ENCODE measurements at regions not wholly inside any gene's neighbourhood (a gene's known extent, or its start where the extent isn't known, plus 50 kb on each side); places are given as distances from the start of the nearest gene placed in this dataset.
"Not testable (repeated sequence)": the region's sequence is repeated elsewhere in the genome, so short reads cannot be mapped to it uniquely, and the experiment has no call there.

DNA sequence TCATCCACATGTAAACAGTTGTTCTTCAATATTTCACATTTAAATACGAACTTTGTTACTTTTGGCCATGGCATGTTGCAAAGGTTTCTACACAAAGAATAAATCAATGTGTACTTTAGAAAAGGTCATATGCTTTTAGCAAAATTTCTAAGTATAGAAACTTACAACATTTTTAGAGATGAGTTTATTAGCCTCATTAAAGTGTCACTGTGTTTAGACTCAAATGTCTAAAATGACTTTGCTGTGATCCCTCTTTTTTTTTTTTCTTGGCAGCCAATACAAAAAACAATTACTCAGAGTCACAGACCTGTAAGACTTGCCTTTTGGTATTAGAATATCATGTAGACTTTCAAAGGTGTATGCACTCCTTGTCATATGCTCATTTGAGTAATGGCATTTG, 349.3 kb upstream of the KIAA1217 start:
- peaks cover 8% of the 10 kb centered on the region for H3K9me3 ChIP-seq (ENCODE audit: insufficient read depth, low read depth, low read length)
- H3K4me1 ChIP-seq (ENCODE audit: insufficient read depth, low read length) = no peaks in the 10 kb centered on the region
- no peak overlapping the region for H3K9ac ChIP-seq (ENCODE audit: low read depth, low read length)
- H3K27me3 ChIP-seq (ENCODE audit: insufficient read depth, low read length) = no peaks in the 10 kb centered on the region
- H3K27ac ChIP-seq (ENCODE audit: low read length) = no peak overlapping the region
- H3K36me3 ChIP-seq (ENCODE audit: insufficient read depth, low read depth, low read length) = no peaks in the 10 kb centered on the region
- no peak overlapping the region for H3K4me3 ChIP-seq (ENCODE audit: low read length)

DNA sequence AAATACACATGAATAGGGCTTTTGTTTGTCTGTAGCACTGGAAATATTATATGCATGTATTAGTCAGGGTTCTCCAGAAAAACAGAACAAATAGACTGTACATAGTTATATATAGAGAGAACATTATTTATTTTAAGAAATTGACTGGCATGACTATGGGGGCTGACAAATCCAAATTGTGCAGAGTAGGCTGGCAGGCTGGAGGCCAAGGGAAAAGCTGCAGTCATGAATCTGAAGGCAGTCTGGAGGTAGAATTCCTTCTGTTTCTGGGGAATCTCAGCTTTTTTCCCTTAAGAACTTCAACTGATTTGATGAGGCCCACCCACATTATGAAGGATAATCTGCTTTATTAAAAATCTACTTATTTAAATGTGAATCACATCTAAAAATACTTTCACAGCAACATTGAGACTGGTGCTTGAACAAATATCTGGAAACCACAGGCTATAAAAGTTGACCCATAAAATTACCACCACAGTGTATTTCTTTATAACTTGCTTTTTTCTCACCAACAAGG, 344.2 kb upstream of the KIAA1217 start:
- Histone ChIP-seq H3K4me3 (ENCODE audit: low read length) (no peak overlapping the region), H3K27ac (ENCODE audit: low read length) (no peak overlapping the region), H3K4me1 (ENCODE audit: insufficient read depth, low read length) (no peaks in the 10 kb centered on the region), H3K36me3 (ENCODE audit: insufficient read depth, low read depth, low read length) (no peaks in the 10 kb centered on the region), H3K27me3 (ENCODE audit: insufficient read depth, low read length) (no peaks in the 10 kb centered on the region), H3K9me3 (ENCODE audit: insufficient read depth, low read depth, low read length) (no peaks in the 10 kb centered on the region), H3K9ac (ENCODE audit: low read depth, low read length) (no peak overlapping the region)

DNA sequence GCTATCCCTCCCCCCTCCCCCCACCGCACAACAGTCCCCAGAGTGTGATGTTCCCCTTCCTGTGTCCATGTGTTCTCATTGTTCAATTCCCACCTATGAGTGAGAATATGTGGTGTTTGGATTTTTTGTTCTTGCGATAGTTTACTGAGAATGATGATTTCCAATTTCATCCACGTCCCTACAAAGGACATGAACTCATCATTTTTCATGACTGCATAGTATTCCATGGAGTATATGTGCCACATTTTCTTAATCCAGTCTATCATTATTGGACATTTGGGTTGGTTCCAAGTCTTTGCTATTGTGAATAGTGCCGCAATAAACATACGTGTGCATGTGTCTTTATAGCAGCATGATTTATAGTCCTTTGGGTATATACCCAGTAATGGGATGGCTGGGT, 342.0 kb upstream of the KIAA1217 start:
- H3K9me3 ChIP-seq (ENCODE audit: insufficient read depth, low read depth, low read length); H3K27ac ChIP-seq (ENCODE audit: low read length); H3K4me1 ChIP-seq (ENCODE audit: insufficient read depth, low read length); H3K36me3 ChIP-seq (ENCODE audit: insufficient read depth, low read depth, low read length); H3K4me3 ChIP-seq (ENCODE audit: low read length); H3K27me3 ChIP-seq (ENCODE audit: insufficient read depth, low read length); H3K9ac ChIP-seq (ENCODE audit: low read depth, low read length): not testable (repeated sequence)

DNA sequence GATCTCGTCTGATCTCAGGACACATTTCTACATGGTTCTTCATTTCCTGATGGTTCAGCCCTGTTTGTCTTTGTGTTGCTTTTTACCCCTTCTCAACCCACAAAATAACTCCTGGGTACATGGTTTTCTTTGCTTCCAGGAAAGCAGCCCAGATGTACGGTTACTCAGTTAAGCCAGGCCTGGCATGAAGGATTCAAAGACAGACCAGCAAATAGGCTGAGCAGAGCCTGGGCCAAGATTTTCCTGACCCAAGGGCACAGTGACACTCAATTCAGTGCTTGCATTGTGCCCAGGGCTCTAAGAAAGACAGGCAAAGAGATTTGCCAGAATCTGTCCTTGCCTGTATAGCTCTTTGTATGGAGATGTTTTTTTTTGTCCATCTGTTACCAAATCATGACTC, 340.8 kb upstream of the KIAA1217 start:
- no peaks in the 10 kb centered on the region for H3K36me3 ChIP-seq (ENCODE audit: insufficient read depth, low read depth, low read length)
- H3K9me3 ChIP-seq (ENCODE audit: insufficient read depth, low read depth, low read length) = no peaks in the 10 kb centered on the region
- no peak overlapping the region for H3K4me3 ChIP-seq (ENCODE audit: low read length)
- peaks cover 12% of the 10 kb centered on the region for H3K4me1 ChIP-seq (ENCODE audit: insufficient read depth, low read length)
- no peak overlapping the region for H3K9ac ChIP-seq (ENCODE audit: low read depth, low read length)
- H3K27ac ChIP-seq (ENCODE audit: low read length) = no peak overlapping the region
- H3K27me3 ChIP-seq (ENCODE audit: insufficient read depth, low read length) = no peaks in the 10 kb centered on the region

DNA sequence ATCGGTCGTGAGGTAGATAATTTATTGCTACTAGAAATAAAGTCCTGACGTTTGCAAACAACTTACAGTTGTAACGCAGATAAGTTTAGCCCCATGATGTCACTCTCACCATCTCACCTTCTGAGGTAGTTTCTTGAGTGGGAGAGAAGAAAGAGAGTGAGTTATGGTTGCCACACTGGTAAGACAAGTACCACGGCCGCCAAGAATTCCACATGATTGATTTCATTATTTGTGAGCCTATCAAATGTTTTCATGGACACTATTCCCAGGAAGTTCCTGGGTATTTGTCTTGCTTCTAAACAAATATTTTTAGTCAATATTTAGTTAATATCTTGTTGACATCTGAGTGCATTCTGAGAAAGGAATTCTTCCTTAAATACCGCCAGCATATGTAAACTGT, 339.4 kb upstream of the KIAA1217 start:
- Histone ChIP-seq H3K9me3 (ENCODE audit: insufficient read depth, low read depth, low read length) (no peaks in the 10 kb centered on the region), H3K9ac (ENCODE audit: low read depth, low read length) (no peak overlapping the region), H3K27me3 (ENCODE audit: insufficient read depth, low read length) (no peaks in the 10 kb centered on the region), H3K4me1 (ENCODE audit: insufficient read depth, low read length) (peaks cover 12% of the 10 kb centered on the region), H3K4me3 (ENCODE audit: low read length) (no peak overlapping the region), H3K36me3 (ENCODE audit: insufficient read depth, low read depth, low read length) (no peaks in the 10 kb centered on the region), H3K27ac (ENCODE audit: low read length) (no peak overlapping the region)

DNA sequence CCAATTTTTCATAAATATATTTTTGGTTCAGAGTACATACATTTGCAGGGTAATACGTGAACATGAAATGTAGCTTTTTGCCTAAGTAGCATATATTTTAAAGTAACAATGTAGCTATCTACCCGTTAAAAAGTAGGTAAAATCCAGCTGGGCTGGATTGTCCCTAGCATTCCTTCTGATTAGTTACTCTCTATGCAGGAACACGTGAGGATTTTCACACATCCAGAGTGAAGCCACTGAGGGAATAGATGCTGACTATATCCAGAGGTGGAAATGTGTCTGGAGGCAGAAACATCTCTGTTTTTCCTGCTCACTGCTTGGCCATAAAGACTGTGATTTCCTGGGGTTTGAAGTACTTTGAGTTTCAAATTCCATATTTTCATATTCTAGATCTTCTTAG, 338.9 kb upstream of the KIAA1217 start:
- no peak overlapping the region for H3K27ac ChIP-seq (ENCODE audit: low read length)
- H3K9ac ChIP-seq (ENCODE audit: low read depth, low read length) = no peak overlapping the region
- peaks cover 12% of the 10 kb centered on the region for H3K4me1 ChIP-seq (ENCODE audit: insufficient read depth, low read length)
- no peak overlapping the region for H3K4me3 ChIP-seq (ENCODE audit: low read length)
- H3K27me3 ChIP-seq (ENCODE audit: insufficient read depth, low read length) = no peaks in the 10 kb centered on the region
- H3K9me3 ChIP-seq (ENCODE audit: insufficient read depth, low read depth, low read length) = no peaks in the 10 kb centered on the region
- H3K36me3 ChIP-seq (ENCODE audit: insufficient read depth, low read depth, low read length) = no peaks in the 10 kb centered on the region

DNA sequence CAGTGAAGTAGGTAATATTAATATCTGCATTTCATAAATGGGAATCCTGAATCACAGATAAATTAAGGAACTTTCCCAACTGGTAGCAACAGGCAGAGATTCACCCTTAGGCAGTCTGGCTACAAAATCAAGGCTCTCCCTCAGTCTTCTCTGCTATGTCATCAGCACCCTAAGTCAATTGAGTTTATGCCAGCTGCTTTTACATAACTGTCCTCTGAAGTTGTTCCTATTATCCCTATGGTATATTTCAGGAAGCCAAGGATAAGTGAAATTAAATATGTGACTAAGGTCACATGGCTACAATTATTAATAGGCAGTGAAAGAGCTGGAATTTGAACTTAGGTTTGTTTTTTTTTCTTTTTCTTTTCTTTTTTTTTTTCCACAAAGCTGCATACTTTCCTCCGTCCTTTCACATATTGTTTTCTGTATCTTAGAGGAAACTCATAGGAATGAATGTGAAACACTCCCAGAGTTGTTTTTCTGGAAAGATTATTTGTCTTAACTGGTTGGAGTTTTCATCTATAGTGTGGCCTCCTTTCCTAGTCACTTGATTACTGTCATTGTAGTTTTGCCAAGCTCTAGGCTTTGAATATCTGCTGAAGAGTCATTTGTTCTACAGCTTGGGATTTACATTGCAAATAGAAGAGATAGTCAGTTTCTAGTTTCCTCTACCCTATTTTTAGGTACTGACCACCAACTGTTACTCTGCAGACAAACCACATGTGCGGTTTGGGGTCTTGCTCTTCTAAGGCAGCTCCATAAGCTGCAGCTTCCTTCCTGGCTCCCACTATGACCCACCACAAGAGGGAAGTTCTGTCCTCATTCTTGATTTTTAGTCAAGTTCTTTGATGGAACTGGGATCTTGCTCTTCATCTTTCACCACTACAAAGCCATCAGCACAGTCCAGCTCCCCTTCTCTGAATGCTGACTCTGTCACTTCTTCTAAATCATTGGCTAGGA, 338.0 kb upstream of the KIAA1217 start:
- Histone ChIP-seq H3K9ac (ENCODE audit: low read depth, low read length) (no peak overlapping the region), H3K27me3 (ENCODE audit: insufficient read depth, low read length) (no peaks in the 10 kb centered on the region), H3K27ac (ENCODE audit: low read length) (no peak overlapping the region), H3K4me3 (ENCODE audit: low read length) (no peak overlapping the region), H3K9me3 (ENCODE audit: insufficient read depth, low read depth, low read length) (no peaks in the 10 kb centered on the region), H3K36me3 (ENCODE audit: insufficient read depth, low read depth, low read length) (no peaks in the 10 kb centered on the region), H3K4me1 (ENCODE audit: insufficient read depth, low read length) (peaks cover 12% of the 10 kb centered on the region)

DNA sequence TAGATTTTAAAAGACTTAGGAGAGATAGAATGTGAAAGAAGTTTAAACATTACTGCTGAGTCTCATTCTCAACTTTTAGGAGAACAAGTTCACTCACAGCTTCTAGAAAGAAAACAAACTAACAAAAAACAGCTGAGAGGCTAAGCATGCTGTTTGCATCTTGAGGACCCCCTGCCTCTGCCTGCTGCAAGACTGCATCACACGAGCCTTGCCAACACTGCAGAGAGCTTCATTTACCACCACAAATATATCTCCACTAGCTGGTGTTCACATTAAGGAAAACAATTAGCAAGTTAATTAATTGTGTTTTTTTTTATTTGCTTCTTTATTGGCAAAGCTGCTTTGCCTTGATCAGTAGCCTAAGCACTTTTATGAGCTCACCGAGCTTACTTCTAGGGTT, 336.6 kb upstream of the KIAA1217 start:
- no peaks in the 10 kb centered on the region for H3K36me3 ChIP-seq (ENCODE audit: insufficient read depth, low read depth, low read length)
- peaks cover 12% of the 10 kb centered on the region for H3K4me1 ChIP-seq (ENCODE audit: insufficient read depth, low read length)
- no peak overlapping the region for H3K27ac ChIP-seq (ENCODE audit: low read length)
- H3K27me3 ChIP-seq (ENCODE audit: insufficient read depth, low read length) = no peaks in the 10 kb centered on the region
- H3K9me3 ChIP-seq (ENCODE audit: insufficient read depth, low read depth, low read length) = no peaks in the 10 kb centered on the region
- H3K4me3 ChIP-seq (ENCODE audit: low read length) = no peak overlapping the region
- no peak overlapping the region for H3K9ac ChIP-seq (ENCODE audit: low read depth, low read length)

DNA sequence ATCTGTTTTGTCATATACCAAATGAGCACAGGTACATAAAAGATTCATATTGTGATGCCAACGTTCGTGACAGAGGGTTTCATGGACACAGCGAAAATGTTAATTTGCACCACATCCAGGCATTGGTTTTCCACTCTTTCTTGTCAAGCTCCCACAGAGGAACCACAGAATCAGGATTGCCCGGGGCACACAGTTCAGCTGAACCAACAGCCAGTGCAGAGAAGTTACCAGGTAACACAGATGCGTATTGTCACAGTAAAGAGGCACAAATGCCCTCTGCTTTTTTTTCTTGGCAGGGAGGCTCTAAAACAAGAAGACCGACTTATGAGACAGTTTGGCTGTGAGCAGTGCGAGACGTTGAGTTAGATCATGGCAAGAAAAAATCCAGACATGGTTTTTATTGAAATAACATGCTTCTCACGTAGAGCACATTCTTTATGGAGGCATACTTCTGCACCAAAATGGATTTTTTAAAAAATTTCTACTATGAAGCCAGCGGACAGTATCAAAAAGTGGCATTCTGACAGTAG, 331.1 kb upstream of the KIAA1217 start:
- H3K36me3 ChIP-seq (ENCODE audit: insufficient read depth, low read depth, low read length) = no peaks in the 10 kb centered on the region
- no peaks in the 10 kb centered on the region for H3K27me3 ChIP-seq (ENCODE audit: insufficient read depth, low read length)
- no peak overlapping the region for H3K9ac ChIP-seq (ENCODE audit: low read depth, low read length)
- no peaks in the 10 kb centered on the region for H3K9me3 ChIP-seq (ENCODE audit: insufficient read depth, low read depth, low read length)
- H3K4me3 ChIP-seq (ENCODE audit: low read length) = no peak overlapping the region
- H3K4me1 ChIP-seq (ENCODE audit: insufficient read depth, low read length) = no peaks in the 10 kb centered on the region
- no peak overlapping the region for H3K27ac ChIP-seq (ENCODE audit: low read length)

DNA sequence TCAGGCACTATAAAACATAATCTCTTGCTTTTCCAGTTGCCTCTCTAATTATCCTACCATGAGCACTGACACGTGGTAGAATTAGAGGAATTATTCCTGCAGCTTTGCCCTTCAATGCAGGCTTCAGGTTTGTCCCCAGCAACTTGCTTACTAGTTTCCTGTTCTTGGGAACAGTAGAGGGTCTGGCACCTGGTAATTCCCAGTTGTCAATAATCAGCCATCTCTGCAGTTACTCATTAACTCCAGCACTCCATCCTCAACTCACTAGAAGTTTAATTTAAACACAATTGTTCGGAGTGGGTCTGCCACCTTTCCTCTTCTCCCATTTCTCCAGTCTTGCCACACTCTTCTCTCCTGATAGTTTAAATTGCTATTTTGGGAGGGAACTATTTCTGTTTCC, 324.3 kb upstream of the KIAA1217 start:
- no peaks in the 10 kb centered on the region for H3K9me3 ChIP-seq (ENCODE audit: insufficient read depth, low read depth, low read length)
- H3K27me3 ChIP-seq (ENCODE audit: insufficient read depth, low read length) = no peaks in the 10 kb centered on the region
- H3K4me1 ChIP-seq (ENCODE audit: insufficient read depth, low read length) = no peaks in the 10 kb centered on the region
- H3K4me3 ChIP-seq (ENCODE audit: low read length) = no peak overlapping the region
- H3K27ac ChIP-seq (ENCODE audit: low read length) = no peak overlapping the region
- H3K9ac ChIP-seq (ENCODE audit: low read depth, low read length) = no peak overlapping the region
- H3K36me3 ChIP-seq (ENCODE audit: insufficient read depth, low read depth, low read length) = no peaks in the 10 kb centered on the region

DNA sequence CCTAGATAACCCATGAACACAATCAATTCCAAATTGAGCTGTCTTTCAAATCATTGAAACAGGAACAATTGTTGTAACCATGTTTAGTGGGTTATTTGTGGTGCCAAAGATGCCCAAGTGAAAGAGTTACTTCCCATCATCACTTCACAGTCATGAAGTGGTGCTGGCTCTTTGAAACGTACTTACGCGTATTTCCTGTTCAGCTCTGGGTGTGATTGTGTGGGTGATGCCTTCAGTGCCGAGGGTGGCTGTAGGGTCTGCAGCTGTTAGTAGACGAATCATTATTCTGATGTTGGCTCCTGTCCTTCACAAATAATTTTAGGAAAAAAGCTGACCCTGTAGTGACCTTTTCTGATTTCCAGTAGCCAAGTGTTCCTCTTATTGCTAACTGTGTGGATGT, 323.1 kb upstream of the KIAA1217 start:
- Histone ChIP-seq H3K27me3 (ENCODE audit: insufficient read depth, low read length) (no peaks in the 10 kb centered on the region), H3K9me3 (ENCODE audit: insufficient read depth, low read depth, low read length) (no peaks in the 10 kb centered on the region), H3K36me3 (ENCODE audit: insufficient read depth, low read depth, low read length) (no peaks in the 10 kb centered on the region), H3K27ac (ENCODE audit: low read length) (no peak overlapping the region), H3K4me3 (ENCODE audit: low read length) (no peak overlapping the region), H3K9ac (ENCODE audit: low read depth, low read length) (no peak overlapping the region), H3K4me1 (ENCODE audit: insufficient read depth, low read length) (no peaks in the 10 kb centered on the region)

DNA sequence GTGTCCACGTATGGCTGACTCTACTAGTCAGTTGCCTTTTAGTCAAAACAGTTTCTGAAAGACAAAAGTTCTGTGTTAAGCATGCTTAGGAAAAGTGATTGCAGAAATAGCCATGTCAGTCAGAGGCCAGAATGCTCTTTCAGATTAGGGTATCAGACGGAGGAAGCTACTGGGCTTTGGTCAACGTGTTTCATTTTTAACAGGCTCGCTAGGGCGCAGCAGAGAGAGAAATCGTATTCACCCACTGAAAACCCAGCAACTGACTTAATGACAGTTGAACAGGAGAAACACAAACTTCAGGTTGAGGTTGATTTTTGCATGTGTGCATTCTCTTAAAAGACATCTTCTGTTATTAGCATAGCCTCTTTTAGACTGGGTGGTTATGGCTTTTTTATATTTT, 322.6 kb upstream of the KIAA1217 start:
- Histone ChIP-seq H3K27me3 (ENCODE audit: insufficient read depth, low read length) (no peaks in the 10 kb centered on the region), H3K27ac (ENCODE audit: low read length) (no peak overlapping the region), H3K4me3 (ENCODE audit: low read length) (no peak overlapping the region), H3K4me1 (ENCODE audit: insufficient read depth, low read length) (no peaks in the 10 kb centered on the region), H3K9ac (ENCODE audit: low read depth, low read length) (no peak overlapping the region), H3K9me3 (ENCODE audit: insufficient read depth, low read depth, low read length) (no peaks in the 10 kb centered on the region), H3K36me3 (ENCODE audit: insufficient read depth, low read depth, low read length) (no peaks in the 10 kb centered on the region)

All from iPS-20b (cell line).